ENCODE measurements at regions not wholly inside any gene's neighbourhood (a gene's known extent, or its start where the extent isn't known, plus 50 kb on each side); places are given as distances from the start of the nearest gene placed in this dataset.
"Not testable (repeated sequence)": the region's sequence is repeated elsewhere in the genome, so short reads cannot be mapped to it uniquely, and the experiment has no call there.

DNA sequence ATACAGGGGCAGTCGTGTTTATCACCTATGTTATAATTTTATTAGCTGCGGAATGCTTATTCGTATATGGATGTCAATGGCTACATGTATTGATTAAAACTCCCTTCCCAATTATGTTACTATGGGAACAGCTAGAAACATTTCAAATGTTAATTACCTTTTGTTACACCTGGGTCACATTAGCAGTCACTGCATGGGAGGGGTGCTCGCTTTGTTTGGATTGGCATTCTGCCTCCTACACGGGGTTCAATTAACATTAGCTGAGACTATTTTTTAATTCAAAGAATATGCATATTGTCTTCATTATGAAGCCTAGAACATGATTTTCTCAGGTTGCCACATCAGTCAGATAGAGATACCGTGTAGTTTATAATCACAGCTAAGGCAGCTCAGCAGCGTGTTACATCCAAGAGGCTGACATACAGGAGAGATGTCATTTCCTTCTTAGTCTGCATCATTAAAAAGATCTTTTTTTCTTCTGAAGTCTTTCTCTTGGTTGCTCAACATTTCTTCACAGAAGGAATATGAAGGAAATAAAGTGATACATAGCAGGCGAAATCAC is 76.2 kb upstream of the RPS6KA2 start:
- DNase-seq (ENCODE audit: low read depth, low spot score): no peak

DNA sequence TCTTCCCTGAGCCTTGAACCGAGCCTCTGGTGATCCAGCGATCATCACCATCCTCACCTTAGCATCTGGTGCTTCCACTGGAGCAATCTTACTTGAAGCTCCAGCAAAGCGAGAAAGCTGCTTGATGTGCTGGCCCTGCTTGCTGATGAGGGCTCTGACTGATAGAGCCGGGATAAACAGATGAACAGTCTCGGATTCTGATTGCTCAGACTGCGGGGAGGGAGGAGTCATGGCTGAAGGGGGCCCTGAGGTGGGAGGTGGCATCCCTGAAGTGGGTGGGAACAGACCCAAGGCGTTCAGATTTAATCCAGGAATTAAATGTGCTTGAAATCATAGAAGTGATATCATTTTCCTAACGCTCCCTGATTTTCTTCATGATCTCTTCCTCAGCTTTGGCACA is 74.4 kb upstream of the RPS6KA2 start:
- DNase-seq (ENCODE audit: low read depth, low spot score): not testable (repeated sequence)

DNA sequence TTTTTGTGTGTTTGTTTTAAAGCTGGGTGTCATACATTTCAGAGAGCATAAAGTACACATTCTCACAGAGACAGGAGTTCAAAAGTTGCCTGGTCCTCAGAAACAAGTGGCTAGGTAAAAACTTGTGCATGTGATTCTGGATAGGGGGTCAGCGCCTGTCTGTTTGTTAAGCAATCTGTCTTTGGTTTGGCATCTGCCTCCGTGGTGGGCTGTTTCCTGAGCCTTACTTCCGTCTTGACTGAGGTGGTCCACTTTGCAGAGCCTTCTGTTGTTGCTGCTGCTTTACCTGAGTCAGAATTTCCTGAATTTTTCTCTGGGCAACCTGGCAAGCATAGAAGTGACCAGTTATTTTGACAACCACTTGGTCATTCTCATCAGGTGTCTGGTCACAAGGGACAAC is 73.8 kb upstream of the RPS6KA2 start:
- DNase-seq (ENCODE audit: low read depth, low spot score): not testable (repeated sequence)

DNA sequence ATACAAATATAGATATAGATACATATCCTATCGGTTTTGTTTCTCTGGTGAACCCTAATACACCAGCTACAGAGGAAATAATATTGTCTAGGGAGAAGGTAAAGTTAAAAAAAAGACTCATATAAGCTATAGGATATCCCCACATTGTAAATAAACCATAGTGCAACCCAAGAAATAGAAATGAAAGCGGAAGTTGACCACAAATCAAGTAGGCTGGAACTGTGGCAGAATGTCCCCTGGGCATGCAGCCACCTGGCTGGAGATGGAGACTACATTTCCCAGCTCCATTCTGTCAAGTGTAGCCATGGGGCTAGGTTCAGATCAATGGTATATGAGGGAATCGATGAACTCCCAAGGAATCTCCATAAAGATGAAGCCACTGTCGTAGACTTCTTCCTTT is 70.1 kb upstream of the RPS6KA2 start:
- DNase-seq (ENCODE audit: low read depth, low spot score): no peak

DNA sequence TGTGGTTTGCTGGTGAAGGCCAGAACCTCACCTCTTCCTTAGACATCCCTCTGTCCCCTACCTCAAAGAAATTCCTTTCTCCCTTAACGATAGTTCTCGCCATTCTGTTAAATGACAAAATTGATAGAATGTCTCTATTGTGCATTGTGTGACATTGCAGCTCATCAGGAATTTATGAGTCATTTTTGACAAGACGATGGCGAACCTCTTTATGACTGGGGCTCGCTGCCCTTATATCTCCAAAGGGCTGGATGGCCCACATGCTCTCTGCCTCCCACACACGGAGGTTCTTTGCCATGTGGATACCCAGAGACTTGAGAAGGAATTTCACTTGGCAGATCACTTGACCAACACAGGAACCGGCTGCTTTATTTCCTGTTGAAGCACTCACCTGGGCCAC is 66.8 kb upstream of the RPS6KA2 start:
- DNase-seq (ENCODE audit: low read depth, low spot score): no peak

DNA sequence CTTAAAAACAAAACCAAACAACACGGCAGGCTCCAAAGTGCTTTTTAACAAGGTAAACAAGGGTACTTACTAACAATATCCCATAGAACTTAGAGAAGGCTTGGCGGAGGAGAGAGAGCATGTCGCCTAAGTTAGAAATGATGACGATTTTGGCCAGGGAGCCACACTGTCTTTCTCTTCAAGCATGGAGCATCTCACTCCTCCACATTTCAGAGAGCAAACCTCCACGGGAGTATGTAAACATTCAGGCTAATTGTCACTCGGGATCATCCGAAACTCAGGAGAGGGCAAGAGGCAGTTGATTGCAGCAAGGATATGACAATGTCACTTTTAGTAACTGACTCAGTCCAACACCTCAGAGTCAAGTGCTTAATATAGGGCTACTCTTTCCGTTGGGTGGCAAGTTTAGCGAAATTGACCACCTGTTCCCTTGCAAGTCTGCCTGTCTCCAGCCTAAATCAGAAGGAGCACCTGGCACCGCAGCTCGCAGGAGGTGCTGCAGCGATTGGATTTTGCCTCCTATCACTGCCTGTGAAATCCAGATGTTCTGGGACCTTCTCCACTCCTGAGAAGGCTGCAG is 65.8 kb upstream of the RPS6KA2 start:
- no peak for DNase-seq (ENCODE audit: low read depth, low spot score)

DNA sequence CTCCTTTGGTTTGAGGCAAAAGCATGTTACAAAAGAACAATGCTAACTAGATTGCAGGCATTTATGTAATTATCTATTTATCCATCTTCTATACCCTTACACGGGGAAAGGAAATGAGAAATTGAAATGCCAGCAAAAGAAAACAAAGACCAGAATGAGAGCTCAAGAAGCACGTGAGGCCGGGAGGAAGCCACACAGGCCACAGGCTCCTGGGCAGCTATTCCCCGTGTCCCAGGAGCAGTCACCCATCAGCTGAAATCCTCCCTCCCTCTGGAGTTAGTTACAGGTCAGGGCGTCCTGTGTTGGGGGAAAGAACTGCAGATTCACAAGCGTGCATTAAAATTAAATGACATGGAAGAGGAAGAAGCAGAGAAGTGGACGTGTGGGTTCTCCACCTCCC is 64.7 kb upstream of the RPS6KA2 start:
- DNase-seq (ENCODE audit: low read depth, low spot score): no peak

DNA sequence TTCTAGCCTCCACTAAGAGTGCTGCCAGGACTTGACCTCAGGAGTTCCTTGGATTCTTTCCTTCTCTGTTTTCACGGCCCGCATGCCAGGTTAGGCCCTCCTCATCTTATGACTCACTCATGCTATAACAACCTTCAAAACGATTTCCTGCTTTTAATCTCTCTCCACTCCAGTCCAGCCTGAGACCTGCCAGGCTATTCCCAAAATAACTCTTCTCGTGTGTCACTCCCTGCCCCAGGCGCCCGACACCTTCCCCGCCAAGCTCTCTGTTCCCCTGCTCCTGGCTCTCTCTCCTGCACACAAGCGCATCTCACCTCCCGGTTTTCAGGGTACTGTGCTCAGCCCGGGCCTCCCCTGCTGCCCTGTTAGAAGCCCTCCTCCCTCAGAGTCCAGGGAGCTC is 64.1 kb upstream of the RPS6KA2 start:
- DNase-seq (ENCODE audit: low read depth, low spot score): peak; percentile 37

DNA sequence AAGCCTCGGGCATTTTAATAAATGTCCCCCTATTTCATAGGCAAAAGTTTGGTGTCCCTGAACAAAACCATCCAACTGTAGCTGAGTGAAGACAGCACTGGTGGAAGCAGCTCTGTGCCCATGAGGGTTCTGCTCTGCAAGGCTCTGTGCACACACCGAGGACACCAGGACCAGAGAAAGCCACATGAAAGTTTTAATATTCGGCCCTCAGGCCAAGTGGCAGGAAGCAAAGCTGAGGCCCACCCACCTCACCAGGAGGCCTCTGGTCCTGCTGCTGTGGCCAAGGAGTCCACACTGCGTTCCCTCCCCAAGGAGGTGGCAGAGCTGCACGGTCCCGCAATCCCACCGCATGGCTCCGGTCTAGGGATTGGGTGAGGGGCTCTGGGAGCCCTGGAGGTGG is 62.6 kb upstream of the RPS6KA2 start:
- DNase-seq (ENCODE audit: low read depth, low spot score): no peak

DNA sequence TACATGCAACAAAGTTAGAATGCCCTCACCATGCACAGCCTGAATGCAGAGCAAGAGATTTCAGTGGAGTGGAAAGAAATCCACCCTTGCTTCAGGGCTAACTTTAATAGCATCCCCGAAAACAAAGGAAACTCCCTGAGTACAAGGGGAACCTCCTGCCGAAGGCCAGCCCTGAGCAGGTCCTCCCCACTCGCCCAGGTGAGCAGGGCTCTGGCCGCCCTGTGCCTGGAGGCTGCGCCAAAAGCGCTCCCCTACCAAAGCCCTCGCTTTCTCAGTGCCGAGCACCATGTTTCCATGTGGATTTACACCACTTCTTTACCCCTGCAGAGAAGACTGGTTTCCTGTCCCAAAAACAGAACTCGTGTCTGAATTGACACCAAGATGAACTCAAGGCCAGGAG is 61.9 kb upstream of the RPS6KA2 start:
- DNase-seq (ENCODE audit: low read depth, low spot score): no peak

DNA sequence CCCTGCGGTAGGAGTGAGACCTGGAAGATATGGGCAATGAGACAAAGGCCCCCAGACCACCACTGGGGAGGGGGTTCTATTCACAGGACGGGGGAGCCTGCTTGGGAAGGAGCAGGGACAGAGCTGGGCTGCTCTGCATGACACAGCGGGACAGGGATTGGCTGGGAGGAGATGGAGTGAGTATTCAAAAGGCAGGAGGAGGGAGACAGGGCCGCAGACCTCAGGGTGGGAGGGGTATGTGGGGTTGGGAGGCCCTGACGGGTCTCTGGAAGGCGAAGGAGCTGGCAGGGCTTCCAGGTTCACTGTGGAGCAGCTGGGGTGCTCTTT is 60.8 kb upstream of the RPS6KA2 start:
- DNase-seq (ENCODE audit: low read depth, low spot score): no peak

DNA sequence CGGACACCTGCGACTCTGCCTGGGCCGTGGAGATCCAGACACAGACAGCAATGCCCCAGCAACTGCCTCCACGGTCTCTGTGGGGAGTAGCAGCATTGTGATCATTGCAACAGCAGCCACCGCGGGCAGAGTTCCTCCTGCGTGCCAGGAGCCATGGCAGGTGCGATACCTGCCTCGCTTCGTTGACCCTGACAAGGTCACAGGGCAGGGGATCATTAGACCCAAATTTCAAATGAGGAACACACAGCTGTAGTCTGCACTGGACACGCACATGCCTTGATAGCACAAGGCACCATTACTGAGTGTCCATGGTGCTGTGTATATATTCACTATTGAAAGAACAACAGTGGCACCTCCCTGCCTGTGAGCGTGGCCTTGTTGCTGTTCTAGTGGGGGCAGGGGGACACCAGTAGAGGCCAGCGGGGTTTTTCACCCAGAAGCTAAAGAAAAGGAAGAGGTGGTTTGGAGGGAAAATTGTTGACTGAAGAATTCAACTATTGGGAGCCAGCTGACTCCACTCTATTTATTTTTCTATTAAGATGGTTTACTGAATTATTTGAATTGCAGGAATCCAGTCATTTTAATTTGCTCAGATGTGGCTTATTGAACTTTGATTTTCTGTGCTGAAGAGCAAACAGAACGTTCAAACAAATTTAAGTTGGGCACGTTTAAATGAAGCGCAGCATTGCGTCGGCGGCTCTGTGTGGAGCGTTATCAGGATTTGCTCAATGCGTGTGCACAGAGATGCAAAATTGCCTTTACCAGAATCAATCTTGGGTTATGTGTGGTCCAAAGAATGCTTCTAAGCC is 60.2 kb upstream of the RPS6KA2 start:
- DNase-seq (ENCODE audit: low read depth, low spot score): no peak

DNA sequence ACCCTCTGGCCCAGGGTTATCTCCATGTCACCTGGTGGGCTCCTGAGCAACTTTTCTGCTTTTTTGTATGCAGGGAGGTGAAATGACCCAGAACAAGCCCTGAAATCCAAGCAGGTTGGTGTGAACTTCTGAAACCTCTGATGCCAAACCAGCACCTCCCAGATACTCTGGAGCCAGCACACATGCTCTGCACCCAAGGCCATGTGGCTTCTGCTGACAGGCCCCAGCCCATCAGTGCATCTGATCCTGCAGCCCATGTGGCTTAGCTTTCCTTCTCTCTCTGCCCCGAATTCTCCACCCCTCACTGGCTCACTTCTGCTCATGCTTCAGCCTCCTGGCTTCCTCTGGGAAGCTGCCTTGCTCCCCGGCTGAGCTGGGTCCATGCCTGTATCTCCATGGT is 59.3 kb upstream of the RPS6KA2 start:
- no peak for DNase-seq (ENCODE audit: low read depth, low spot score)

DNA sequence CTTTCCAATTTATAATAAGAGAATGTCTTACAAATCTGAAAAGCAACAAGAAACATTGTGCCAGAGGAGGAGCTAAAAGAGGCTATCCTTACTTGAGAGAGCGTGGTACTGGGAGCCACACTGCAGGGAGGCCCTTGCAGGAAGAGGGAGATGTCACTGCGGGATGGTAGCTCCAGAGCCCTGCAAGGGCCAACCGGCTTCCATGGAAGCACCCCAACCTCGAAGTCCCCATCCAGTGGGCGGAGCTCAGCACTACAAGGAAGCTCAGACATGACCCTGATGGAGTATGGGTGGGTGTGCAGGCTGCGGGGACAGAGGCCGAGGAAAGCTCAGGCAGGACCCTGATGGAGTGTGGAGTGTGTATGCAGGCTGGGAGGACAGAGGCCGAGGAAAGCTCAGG is 57.8 kb upstream of the RPS6KA2 start:
- no peak for DNase-seq (ENCODE audit: low read depth, low spot score)

DNA sequence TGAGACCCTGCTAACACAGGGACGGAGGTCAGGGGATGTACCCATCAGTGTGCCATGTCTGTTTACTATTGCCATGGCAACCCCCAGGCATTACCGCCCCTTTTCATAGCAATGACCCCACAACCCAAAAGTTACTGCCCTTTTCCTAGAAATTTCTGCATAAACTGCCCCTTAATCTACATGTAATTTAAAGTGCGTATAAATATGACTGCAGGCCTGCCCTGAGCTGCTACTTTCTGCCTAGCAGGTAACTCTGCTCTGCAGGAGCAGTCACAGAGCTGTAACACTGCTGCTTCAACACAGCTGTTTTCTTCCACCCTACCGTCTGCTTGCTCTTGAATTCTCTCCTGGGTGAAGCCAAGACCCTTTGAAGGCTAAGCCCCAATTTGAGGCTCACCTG is 57.1 kb upstream of the RPS6KA2 start:
- no peak for DNase-seq (ENCODE audit: low read depth, low spot score)

DNA sequence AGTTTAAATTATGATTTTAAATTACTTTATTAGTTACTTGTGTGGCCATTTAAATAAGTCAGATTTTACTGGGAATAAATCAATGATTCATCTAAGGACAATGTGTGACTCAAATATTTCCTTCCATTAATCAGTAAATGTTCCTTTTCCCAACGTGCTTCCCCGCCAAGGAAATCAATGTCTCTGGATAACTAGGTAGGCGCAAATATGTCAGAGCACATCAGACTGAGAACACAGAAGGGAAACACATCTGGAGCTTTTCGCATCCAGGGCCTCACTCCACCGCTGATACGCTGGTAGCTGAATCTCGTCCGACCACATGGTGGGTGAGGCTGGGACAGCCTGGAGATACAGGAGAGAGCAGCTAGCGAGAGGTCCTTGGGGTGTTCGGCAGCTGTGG is 56.4 kb upstream of the RPS6KA2 start:
- peak; percentile 19 for DNase-seq (ENCODE audit: low read depth, low spot score)

DNA sequence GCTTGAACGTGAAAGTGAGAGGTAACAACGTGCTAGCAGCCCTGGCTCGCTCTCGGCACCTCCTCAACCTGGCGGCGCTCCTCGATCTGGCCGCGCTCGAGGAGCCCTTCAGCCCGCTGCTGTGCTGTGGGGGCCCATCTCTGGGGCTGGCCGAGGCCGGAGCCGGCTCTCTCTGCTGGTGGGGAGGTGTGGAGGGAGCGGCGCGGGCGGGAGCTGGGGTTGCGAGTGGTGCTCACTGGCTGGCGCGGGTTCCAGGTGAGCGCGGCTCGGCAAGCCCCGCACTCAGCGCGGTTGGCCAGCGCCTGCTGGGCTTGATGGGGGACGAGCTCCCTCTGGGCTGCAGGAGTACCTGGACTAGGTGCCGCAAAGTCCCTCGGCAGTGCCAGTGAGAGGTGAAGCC is 52.5 kb upstream of the RPS6KA2 start:
- no peak for DNase-seq (ENCODE audit: low read depth, low spot score)

DNA sequence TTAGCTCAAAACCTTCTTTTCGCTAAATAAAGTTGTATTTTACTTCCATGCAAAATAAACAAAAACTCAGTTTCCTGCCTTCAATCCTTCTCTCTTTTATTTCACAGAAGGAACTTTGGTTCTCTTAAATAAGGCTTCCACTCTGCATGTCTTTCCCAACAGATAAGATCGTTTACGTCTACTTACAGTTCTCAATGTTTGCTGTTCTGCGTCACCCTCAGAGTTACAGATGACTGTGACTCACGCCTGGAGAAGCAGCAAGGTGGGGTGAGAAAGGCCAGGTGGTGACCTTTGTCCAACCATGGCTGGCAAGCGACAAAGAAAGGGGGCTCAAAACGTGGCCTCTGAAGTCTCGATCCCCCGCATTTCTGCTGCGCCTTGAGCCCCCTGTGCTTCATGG is 51.4 kb upstream of the RPS6KA2 start:
- no peak for DNase-seq (ENCODE audit: low read depth, low spot score)

DNA sequence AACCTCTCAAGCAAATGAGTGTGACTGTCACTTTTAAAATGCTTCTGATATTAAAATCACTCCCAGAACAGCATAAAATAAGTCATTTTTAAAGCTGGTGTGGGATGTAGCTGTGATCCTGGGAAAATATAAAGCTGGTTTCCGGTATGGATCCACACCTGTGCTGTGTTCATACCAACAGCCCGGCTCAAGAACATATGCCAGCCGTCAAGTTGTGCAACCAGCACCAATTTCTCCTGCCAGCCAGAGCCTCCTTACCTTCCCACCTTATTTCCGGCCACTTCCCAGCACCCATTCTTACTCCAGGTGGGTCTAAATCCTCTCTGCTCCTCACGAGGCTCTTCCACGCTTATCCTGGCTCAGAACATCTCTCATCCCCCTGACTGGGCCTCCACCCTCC is 50.9 kb upstream of the RPS6KA2 start:
- DNase-seq (ENCODE audit: low read depth, low spot score): no peak
